GM12891 (cell line): ENCODE measurements at regions not wholly inside any gene's neighbourhood (a gene's known extent, or its start where the extent isn't known, plus 50 kb on each side); places are given as distances from the start of the nearest gene placed in this dataset.

Experiments
- DNase-seq: peaks from one replicate; pipeline ENCODE4 v3.0.0; 2011; ENCODE audit warnings: low spot score; ENCODE audit not compliant: insufficient read length
- FAIRE-seq: peaks from 2 replicates; lab custom pipeline; 2011; peaks lifted over from hg19 to GRCh38; lab: Jason Lieb, UNC
- PAX5 ChIP-seq: IDR thresholded peaks from 2 replicates; pipeline ENCODE4 v1.6.1; 2011; ENCODE audit warnings: low read length, moderate library complexity, mild to moderate bottlenecking; ENCODE audit not compliant: insufficient read depth, severe bottlenecking
- POLR2A ChIP-seq: IDR thresholded peaks from 2 replicates; pipeline ENCODE4 v1.6.1; 2011; ENCODE audit warnings: low read depth, low read length, control low read depth
- POLR2AphosphoS5 ChIP-seq: IDR thresholded peaks from 2 replicates; pipeline ENCODE4 v1.6.1; 2011; ENCODE audit warnings: low read depth, low read length, control low read depth
- POU2F2 ChIP-seq: IDR thresholded peaks from 2 replicates; pipeline ENCODE4 v1.6.1; 2011; ENCODE audit warnings: low read depth, mild to moderate bottlenecking, control low read depth, low read length, moderate library complexity
- SPI1 ChIP-seq: IDR thresholded peaks from 2 replicates; pipeline ENCODE4 v1.6.1; 2011; ENCODE audit warnings: low read depth, low read length, control low read depth
- TAF1 ChIP-seq: IDR thresholded peaks from 2 replicates; pipeline ENCODE4 v1.6.1; 2011; ENCODE audit warnings: low read depth, low read length, control low read depth

GRCh38 chr13:22198001-22198400, 527.1 kb downstream of the FGF9 start:
- TF ChIP-seq TAF1 = no peak
- no peak for TF ChIP-seq POU2F2
- no peak for TF ChIP-seq SPI1
- no peak for TF ChIP-seq PAX5
- TF ChIP-seq POLR2AphosphoS5 = no peak
- TF ChIP-seq POLR2A = no peak
- FAIRE-seq (no peak), DNase-seq (no peak)

DNA sequence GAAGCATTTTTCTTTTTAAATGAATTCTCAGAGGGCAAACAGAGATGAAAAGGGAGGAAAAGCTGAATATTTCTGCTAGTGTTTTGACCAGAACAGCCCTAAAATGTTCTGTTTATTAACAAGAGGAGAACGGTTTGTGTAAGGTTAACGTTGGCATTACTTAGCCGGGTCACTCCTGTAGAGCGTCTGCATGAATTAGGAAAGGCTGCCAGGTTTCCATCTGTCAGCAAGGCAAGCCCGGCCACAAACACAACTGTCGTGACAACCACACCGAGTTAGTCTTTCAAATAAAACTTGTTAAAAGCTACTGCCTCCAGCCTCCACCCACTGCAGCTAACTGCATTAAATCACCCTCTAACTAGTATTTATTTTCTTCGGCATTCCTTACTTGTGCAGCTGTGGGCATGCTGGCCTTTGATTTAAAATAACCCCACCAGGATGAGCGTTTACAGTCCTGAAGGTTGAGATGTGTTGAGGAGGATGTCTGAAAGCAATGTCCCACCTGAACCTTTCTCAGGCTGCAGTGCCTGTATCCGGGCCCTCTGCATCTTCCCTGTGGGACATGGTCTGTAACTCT, 527.9 kb downstream of the FGF9 start:
- FAIRE-seq (no peak), DNase-seq (no peak)
- TF ChIP-seq POU2F2 = no peak
- TF ChIP-seq TAF1 = no peak
- no peak for TF ChIP-seq POLR2AphosphoS5
- no peak for TF ChIP-seq SPI1
- no peak for TF ChIP-seq POLR2A
- TF ChIP-seq PAX5 = no peak

DNA sequence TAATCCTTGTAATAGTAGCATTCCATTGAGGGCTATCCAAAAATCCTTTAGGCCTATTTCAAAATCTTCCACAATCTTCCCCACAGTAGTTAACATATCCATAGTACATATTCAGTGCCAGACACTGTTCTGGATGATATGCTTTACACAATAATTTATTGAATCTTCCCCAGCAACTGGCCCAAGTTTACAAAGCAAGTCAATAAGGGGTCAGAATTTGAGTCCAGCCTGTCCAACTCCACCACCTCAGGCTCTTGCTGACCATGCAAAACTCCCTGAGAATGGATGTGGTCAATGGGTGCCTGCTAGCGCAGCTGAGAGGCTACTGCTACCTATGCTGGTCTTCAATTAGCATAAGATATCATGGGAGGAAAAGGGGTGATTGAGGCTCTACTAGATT, 529.6 kb downstream of the FGF9 start:
- FAIRE-seq (no peak), DNase-seq (no peak)
- TF ChIP-seq POU2F2 (no peak), PAX5 (no peak)

GRCh38 chr13:22201375-22201925, 530.6 kb downstream of the FGF9 start:
- DNase-seq (no peak), FAIRE-seq (no peak)
- TF ChIP-seq TAF1 (no peak), POU2F2 (no peak), SPI1 (no peak), POLR2A (no peak), POLR2AphosphoS5 (no peak), PAX5 (no peak)

DNA sequence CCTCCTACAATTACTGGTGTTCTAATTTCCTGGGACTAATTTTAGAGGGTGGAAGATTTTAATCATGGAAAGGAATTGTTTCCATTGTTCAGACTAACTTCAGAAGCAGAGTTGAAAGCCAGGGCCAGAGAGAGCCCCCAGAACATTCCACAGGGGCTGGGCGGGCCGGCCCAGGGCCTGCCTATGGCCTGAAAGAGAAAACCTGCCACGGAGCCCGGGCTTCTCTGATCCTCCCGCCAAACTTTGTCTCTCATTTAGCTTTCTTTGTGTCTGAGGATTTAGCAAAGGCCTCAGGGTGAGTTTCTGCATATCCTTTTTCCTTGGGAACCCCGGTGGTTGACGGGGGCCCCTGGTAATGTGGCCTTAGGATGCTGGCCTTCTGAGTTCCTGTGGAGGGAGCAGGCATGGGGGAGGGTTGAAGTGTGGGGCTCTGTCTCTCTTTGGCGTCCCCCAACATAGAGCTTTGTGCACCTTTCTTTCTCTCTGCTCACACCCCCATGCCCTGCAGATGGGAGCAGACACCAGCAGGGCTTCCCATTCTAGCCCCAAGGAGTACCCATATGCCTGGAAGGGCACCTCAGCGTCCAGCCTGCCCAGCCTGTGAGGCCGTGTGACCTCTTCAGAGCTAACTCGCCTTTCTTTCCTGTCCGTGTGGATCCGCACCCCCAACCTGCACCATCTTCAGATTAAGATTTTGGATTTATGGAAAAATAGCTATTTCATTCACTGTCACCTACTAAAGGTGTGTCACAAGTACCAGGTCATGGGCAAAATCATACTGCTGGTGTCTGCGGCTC, 539.5 kb downstream of the FGF9 start:
- DNase-seq = no peak
- no peak for FAIRE-seq
- no peak for TF ChIP-seq SPI1
- TF ChIP-seq POLR2A = no peak
- TF ChIP-seq POU2F2 = no peak
- no peak for TF ChIP-seq PAX5
- TF ChIP-seq POLR2AphosphoS5 = no peak
- no peak for TF ChIP-seq TAF1

DNA sequence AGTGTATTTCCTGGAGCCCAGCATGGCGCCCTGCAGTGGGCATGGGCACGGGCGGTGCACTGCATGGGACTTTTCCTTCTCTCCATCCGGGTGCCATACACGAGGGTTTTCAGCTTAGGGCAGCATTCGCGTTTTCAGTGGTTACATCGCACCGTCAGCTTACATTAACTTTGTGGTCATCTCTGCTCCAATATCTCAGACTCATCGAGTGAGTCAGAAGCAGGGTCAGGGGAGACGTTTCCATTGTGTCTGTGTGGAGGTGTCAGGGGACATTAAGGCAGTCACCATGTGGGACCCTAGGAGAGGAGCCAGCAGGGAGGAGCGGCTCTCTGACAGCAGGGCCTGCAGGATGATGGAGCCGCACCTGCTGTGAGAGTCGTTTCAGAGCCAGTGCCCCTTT, 541.0 kb downstream of the FGF9 start:
- DNase-seq = no peak
- no peak for FAIRE-seq
- no peak for TF ChIP-seq SPI1
- TF ChIP-seq POLR2A = no peak

- DNase-seq (no peak), FAIRE-seq (no peak)
- no peak for TF ChIP-seq POLR2AphosphoS5
- TF ChIP-seq POU2F2 = no peak
- no peak for TF ChIP-seq PAX5
- TF ChIP-seq POLR2A = no peak
- TF ChIP-seq TAF1 = no peak
- TF ChIP-seq SPI1 = no peak
Observed at GRCh38 chr13:22212576-22212975, 541.7 kb downstream of the FGF9 start.

DNA sequence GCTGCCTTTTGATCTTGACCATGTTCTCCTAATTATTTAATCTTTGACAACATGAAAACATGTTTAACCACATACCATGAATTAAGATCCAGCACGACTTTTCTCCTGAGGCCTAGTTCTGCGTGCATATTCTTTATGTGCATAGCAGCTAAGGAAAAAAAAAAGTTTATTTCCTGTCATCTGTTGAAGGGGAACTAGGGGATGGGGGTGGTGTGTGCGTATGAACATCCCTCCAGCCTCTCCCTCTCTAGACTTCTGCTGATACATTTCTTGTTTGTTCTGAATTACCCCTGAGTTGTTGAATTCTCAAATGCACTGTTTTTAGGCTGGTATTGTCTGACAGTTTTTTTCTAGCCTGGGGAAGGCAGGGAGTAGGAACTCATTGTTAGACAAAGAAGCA, 543.3 kb downstream of the FGF9 start:
- no peak for TF ChIP-seq PAX5
- TF ChIP-seq POLR2A = no peak
- no peak for TF ChIP-seq POLR2AphosphoS5
- no peak for TF ChIP-seq SPI1
- TF ChIP-seq POU2F2 = no peak
- no peak for TF ChIP-seq TAF1
- no peak for FAIRE-seq

GRCh38 chr13:22218797-22219196, 547.9 kb downstream of the FGF9 start:
- FAIRE-seq (no peak), DNase-seq (no peak)
- TF ChIP-seq TAF1 = no peak
- TF ChIP-seq PAX5 = no peak
- no peak for TF ChIP-seq SPI1
- no peak for TF ChIP-seq POLR2A
- TF ChIP-seq POU2F2 = no peak
- no peak for TF ChIP-seq POLR2AphosphoS5

More for the DNA sequence above, 543.3 kb downstream of the FGF9 start:
- DNase-seq = no peak
